T-helper 1 cell treated with Interleukin-12 subunit alpha and Interleukin-12 subunit beta and Interleukin-4 antibody, amounts not matched to agents 30 ng/mL and 1 ng/mL, for 36 hours (primary cell): ENCODE measurements at regions not wholly inside any gene's neighbourhood (a gene's known extent, or its start where the extent isn't known, plus 50 kb on each side); places are given as distances from the start of the nearest gene placed in this dataset.
"Not testable (repeated sequence)": the region's sequence is repeated elsewhere in the genome, so short reads cannot be mapped to it uniquely, and the experiment has no call there.

Experiments used
- intact Hi-C: fragments of 100-400 bp; cut with micrococcal nuclease; formaldehyde crosslinking; loops from one replicate; pipeline ENCODE4 v1.15.1; 2024

GRCh38 chr2:2655453-2656114 lies 324.5 kb upstream of the MYT1L start:
- intact Hi-C loops = no loop called here

GRCh38 chr2:2653231-2653630 lies 322.2 kb upstream of the MYT1L start:
- intact Hi-C loops = no loop called here

DNA sequence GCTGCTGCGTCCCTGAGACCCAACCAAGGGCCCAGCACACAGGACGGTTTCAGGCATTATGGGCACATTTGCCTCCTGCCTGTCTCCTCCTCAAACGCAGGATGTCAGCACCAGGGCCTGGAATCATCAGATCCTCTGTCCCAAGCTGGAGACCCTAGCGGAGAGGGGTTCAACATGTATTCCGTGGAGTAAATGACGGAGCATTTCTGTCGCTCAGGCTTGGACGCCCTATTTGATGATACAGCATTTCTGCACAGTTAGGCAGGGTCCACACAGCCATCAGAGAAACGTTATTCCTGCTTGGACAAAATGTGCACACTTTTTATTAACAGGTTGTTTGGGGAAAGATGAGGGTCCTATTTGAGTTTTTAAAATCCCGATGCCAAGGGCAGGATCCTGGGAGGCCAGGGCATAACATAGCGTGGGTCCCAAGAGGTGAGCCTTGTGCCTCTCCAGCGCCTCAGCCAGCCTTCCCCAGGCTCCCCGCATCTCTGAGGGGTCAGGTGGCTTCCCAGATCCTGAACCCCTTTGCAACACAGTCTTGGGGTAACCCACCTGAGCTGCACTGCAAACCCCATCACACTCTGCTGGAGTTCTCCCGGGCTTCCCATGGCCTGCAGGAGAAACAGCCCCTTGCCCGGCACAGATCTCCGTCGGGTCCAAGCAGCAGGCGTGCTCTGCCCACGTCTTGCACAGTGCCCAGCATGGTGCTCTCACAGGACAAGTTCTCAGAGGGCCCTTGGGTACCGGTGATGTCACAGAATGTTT lies 319.7 kb upstream of the MYT1L start:
- intact Hi-C loops = no loop called here

- intact Hi-C loops = no loop called here
Measured at GRCh38 chr2:2649109-2650072, 318.3 kb upstream of the MYT1L start.

DNA sequence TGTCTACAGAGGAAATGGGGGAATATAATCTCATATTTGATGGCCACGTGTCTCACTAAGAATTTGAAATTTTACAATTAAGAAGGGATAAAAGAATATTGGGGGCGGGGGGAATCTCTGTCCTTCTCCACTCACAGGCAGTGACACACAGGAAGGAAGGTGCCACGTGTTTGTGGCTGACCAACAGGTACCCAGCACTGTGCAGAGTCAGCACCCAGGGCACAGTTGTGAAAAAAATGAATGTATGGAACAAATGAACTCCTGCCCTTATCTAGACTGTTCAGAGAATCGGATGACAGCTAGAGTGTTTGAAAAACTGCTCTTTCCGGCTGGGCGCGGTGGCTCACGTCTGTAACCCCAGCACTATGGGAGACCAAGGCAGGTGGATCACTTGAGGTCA lies 317.0 kb upstream of the MYT1L start:
- intact Hi-C loops = no loop called here

GRCh38 chr2:2647141-2647541 lies 316.1 kb upstream of the MYT1L start:
- intact Hi-C loops = loop anchor here (2.0 kb wide), 1 partner anchor 1004 kb away; no protein-coding TSS in a partner anchor

DNA sequence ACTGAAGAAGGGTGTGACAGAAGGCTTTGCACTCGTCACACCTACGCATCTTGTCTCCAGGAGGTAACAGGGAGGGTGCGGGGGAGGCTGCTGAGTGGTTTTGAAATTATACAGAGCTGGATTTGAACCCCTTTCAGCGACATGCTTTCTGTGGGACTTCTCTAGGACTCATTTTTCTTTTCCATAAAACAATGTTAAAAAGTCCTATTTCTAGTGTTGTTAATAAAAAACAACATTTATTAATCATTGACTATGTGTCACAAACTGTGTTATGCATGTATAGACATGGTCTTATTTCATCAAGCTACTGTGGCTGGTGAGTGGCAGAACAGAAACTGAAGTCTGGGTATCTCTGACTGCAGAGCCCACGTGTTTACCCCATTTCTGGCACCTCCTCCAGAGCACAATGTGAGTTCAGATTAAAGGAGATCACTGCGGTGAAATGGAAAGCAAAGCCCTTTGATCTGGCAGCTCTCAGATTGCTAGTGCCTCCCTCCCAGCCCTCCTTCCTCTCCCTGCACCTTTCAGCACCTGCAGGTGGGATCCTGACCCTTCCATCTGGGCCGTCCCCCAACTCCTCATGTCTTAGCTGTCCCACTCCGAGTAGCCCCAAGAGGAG lies 315.5 kb upstream of the MYT1L start:
- intact Hi-C loops = loop anchor here (1.0 to 2.0 kb wide), 2 partner anchors 33 to 1004 kb away; no protein-coding TSS in a partner anchor

DNA sequence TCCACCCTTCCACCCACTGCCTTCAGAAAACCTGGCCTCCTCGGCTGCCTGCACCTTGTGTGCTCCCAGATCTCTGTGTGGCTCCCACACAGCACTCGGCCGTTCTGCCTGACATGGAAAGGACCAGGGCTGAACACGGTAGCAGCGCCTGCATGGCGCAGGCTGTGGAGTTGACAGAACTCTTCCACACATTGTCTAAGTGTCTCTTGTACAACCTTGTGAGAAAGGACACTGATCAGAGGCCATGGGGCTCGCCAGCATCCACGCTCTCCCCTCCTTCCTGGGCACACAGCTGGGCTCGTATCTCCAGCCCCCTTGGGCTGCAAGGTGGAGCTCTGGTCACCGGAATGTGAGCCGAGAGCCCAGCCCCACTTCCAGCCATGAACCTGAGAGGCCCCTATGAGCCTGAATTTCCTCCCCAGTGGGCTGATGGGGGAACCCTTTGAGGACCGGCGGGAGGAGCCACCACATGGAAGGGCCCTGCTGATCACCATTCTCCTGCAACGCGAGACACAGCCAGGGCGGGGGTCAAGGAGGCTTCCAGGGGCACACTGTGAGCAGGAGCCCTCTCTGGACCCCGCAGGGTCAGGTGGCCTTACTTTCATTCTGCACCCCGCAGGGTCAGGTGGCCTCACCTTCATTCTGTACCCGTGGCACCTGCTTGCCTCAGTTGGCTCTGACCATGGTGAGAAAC lies 314.2 kb upstream of the MYT1L start:
- intact Hi-C loops = no loop called here

GRCh38 chr2:2644751-2645150 lies 313.7 kb upstream of the MYT1L start:
- intact Hi-C loops = not testable (repeated sequence)

DNA sequence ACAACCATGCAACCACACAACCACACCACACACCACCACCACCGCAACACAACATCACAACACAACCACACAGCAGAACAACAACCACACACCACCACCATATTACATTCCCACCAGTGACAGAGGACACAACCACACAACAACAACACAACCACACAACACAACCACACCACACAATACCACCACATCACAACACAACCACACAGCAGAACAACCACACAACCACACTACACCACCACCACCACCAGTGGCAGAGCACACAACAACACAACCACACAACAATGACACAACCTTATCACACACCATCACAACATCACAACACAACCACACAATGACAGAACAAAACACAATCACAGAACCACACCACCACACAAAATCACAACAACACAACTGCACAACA lies 313.0 kb upstream of the MYT1L start:
- intact Hi-C loops = no loop called here

DNA sequence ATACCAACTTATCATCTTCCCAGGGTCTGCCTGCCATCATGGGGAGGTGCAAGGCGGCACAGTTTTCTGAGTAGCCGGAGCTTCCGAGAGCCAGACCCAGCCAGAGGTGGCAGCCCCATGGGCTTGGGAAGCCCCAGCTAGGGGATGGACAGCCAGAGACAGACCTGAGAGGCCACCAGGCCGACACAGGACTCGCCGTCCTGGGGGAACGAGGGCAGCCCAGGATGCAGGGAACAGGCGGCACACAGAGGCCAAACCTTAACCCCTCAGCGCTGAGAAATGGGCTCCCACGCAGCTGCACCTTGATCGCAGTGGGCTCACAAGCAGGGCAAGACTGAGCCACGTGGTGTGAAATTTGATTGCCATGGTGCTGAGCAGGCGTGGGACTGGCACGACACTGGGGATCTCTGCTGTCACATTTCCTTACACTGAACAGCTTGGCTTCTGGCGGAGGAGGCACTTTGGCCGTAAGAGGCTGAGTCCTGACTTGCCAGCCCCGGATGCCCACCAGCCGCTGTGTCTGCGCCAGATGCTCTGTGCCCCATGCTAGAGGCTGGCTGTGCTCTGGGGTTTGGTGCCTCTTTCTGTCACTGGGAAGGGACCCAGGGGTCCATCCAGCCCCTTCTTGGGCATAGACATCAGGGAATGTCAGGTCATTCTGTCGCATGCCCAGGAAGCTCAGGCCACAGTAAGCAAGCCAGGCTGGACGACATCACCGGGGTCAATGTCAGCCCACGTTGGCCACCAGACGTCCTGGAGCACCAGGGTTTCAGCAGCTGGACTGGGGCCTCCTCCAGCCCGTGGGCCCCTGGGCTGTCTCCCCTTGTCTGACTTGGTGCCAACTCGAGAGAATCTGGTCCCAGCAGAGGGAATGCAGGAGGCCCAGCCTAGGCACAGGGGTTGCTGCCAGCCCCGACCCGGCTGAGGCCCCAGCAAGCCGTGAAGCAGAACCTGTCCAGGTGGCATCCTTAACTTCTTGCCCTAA lies 312.1 kb upstream of the MYT1L start:
- intact Hi-C loops = no loop called here

DNA sequence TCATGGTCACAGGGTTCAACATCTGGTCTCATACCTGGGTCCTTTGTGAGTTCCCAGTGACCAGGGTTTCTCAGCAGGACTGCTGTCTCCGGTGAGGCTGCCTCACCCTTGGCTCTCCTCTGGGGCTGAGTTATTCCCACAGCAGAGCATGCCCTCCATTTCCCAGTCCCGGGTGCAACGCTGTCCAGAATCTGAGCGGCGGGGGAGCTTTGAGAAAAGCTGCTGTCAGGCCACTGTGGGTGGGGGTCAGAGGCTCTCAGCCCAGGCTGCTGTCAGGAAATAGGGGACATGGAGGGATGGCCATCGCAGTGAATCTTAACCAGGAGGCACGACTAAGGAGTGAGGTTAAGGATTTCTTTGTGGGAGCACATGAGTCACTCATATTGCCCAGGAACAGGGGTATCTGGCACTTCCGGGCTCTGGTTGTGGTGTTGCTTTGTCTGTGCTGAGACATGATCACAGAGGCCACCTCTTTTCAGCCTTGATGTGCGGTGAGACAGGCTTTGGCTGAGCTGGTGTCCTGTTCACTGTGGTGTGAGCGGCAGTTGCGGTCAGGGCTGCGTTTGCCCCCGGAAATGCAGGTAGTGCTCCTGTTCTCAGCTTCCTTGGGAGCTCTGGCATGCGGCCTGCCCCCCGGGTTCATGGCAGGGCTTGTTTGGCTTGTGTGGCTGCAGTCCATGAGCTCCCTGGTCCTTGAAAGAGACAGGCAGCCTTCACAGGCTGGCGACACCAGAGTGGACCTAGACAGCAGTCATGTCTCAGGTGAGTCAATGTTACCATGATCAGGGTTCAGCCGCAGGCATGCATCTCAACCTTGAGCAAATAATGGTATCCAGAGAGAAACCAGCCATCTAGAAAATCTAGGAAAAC lies 310.7 kb upstream of the MYT1L start:
- intact Hi-C loops = no loop called here

DNA sequence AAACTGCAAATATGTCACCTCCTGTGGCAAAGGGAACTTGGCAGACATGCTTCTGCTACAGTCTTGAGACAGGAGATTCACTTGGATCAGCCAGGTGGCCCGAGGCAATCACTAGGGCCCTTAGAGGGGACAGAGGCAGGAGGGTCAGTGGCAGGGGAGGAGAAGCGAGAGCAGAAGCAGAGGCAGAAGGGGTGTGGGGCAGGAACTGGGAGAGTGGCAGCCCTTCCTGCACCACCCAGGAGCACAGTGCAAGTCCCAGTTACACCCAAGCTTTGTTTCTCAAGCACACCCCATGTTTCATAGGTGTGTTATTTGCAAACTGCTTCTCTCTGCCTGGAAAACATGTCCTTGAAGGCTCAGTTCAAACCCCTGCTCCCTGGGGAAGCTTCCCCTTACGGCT lies 309.7 kb upstream of the MYT1L start:
- intact Hi-C loops = no loop called here

- intact Hi-C loops = no loop called here
Measured at GRCh38 chr2:2640371-2640770, 309.3 kb upstream of the MYT1L start.

DNA sequence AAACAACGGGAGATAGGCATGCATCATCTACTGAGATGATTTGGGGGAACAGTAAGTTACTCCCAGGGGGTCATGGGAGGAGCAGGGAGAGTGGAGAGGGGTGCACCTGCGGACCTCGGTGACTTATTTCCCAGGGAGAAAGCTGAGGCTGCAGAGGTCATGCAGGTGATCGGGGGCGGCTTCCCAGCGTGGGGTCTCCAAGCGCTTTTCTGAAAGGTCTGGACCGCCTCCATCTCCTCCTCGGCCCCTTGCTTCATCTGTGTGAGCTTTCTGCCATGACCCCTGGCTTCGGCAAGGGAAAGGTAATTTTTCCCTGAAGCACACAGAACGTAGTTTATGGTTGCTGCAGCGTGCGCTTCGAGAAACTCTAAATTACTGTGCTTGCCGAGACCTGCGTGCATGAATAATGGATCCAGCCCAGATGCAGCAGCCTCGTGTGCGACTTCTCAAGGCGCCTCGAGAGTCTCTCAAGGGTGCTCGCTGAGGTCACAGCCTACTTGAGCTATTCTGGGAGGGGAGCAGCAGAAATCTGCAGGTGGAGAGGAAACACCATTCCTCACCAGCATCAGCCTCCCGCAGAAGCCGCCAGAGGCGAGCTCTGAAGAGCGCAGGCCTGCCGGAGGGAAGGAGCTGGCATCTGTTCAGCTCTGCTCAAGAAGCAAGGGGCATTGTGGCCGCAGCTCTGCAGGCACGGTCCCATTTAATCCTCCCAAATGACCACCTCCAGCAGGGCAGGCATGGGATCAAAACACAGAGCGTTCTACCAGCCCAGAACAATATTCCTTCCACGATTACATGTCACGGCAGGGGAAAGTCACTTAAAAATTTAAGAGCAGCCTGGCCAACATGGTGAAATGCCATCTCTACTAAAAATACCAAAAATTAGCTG lies 308.4 kb upstream of the MYT1L start:
- intact Hi-C loops = no loop called here

GRCh38 chr2:2638547-2639220 lies 307.6 kb upstream of the MYT1L start:
- intact Hi-C loops = no loop called here

- intact Hi-C loops = no loop called here
Measured at GRCh38 chr2:2636813-2637212, 305.7 kb upstream of the MYT1L start.
